ENCODE measurements at regions not wholly inside any gene's neighbourhood (a gene's known extent, or its start where the extent isn't known, plus 50 kb on each side); places are given as distances from the start of the nearest gene placed in this dataset.

- CTCF ChIA-PET, result no interaction called here
- H3K36me3 Mint-ChIP-seq (ENCODE audit: insufficient read depth, unreplicated experiment), result no peaks in the 10 kb centered on the region
- no peaks in the 10 kb centered on the region for H3K4me1 Mint-ChIP-seq (ENCODE audit: low read depth, unreplicated experiment)
- no peak overlapping the region for H3K4me3 Mint-ChIP-seq (ENCODE audit: low read depth, unreplicated experiment)
- intact Hi-C loops (cut with micrococcal nuclease; ENCODE audit: unreplicated experiment), result no loop called here
- DNase-seq, result no peak
- peaks cover 11% of the 10 kb centered on the region for H3K27me3 Mint-ChIP-seq (ENCODE audit: unreplicated experiment)
- no peaks in the 10 kb centered on the region for H3K9me3 Mint-ChIP-seq (ENCODE audit: low read depth, unreplicated experiment)
- no TSS peak for BruUV-seq (replicated peaks)
- TF ChIP-seq, protein P1, sequence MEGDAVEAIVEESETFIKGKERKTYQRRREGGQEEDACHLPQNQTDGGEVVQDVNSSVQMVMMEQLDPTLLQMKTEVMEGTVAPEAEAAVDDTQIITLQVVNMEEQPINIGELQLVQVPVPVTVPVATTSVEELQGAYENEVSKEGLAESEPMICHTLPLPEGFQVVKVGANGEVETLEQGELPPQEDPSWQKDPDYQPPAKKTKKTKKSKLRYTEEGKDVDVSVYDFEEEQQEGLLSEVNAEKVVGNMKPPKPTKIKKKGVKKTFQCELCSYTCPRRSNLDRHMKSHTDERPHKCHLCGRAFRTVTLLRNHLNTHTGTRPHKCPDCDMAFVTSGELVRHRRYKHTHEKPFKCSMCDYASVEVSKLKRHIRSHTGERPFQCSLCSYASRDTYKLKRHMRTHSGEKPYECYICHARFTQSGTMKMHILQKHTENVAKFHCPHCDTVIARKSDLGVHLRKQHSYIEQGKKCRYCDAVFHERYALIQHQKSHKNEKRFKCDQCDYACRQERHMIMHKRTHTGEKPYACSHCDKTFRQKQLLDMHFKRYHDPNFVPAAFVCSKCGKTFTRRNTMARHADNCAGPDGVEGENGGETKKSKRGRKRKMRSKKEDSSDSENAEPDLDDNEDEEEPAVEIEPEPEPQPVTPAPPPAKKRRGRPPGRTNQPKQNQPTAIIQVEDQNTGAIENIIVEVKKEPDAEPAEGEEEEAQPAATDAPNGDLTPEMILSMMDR (IDR thresholded peaks at IDR 0.05; ENCODE audit: unreplicated experiment), result no peak
- H3K27ac Mint-ChIP-seq (ENCODE audit: unreplicated experiment), result no peak overlapping the region
These were observed 562.3 kb downstream of the PDCD6IP start for GRCh38 chr3:34360713-34361112.

- no TSS peak for BruUV-seq (replicated peaks)
- CTCF ChIA-PET, result no interaction called here
These were observed 563.5 kb downstream of the PDCD6IP start for GRCh38 chr3:34361921-34362320.

DNA sequence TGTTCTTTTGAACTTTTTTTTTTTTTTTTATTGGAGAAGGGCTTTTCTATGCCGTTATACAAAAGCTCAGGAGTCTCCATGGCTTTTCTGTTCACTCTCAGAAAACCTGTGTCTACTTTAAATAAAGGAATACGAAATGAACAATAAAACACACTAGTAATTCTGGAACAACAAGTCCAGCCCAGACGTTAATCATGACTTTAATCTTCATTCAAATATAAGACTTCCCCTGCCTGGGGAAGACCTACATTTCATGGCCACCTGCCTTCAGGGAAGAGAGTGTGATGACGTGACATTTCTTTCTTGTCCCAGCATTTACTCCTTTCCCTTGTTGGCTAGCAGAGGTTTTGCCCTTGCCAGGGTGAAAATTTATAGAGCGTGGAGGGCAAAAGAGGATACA is 564.5 kb downstream of the PDCD6IP start:
- intact Hi-C loops (cut with micrococcal nuclease; ENCODE audit: unreplicated experiment), result no loop called here
- Mint-ChIP-seq H3K4me1 (ENCODE audit: low read depth, unreplicated experiment) (no peaks in the 10 kb centered on the region), H3K27ac (ENCODE audit: unreplicated experiment) (no peak overlapping the region), H3K27me3 (ENCODE audit: unreplicated experiment) (no peaks in the 10 kb centered on the region), H3K9me3 (ENCODE audit: low read depth, unreplicated experiment) (no peaks in the 10 kb centered on the region), H3K36me3 (ENCODE audit: insufficient read depth, unreplicated experiment) (no peaks in the 10 kb centered on the region), H3K4me3 (ENCODE audit: low read depth, unreplicated experiment) (no peak overlapping the region)
- CTCF ChIA-PET, result no interaction called here
- no TSS peak for BruUV-seq (replicated peaks)
- TF ChIP-seq, protein P1 (IDR thresholded peaks at IDR 0.05; ENCODE audit: unreplicated experiment), result no peak
- DNase-seq, result no peak

More at GRCh38 chr3:34361921-34362320, 563.5 kb downstream of the PDCD6IP start:
- H3K27ac Mint-ChIP-seq (ENCODE audit: unreplicated experiment), result no peak overlapping the region
- TF ChIP-seq, protein P1 (IDR thresholded peaks at IDR 0.05; ENCODE audit: unreplicated experiment), result no peak
- no peaks in the 10 kb centered on the region for H3K9me3 Mint-ChIP-seq (ENCODE audit: low read depth, unreplicated experiment)
- H3K27me3 Mint-ChIP-seq (ENCODE audit: unreplicated experiment), result peaks cover 6% of the 10 kb centered on the region
- intact Hi-C loops (cut with micrococcal nuclease; ENCODE audit: unreplicated experiment), result no loop called here
- DNase-seq, result no peak
- no peaks in the 10 kb centered on the region for H3K4me1 Mint-ChIP-seq (ENCODE audit: low read depth, unreplicated experiment)
- H3K36me3 Mint-ChIP-seq (ENCODE audit: insufficient read depth, unreplicated experiment), result no peaks in the 10 kb centered on the region
- no peak overlapping the region for H3K4me3 Mint-ChIP-seq (ENCODE audit: low read depth, unreplicated experiment)

GRCh38 chr3:34363881-34364280 is 565.5 kb downstream of the PDCD6IP start:
- BruUV-seq (replicated peaks), result no TSS peak
- intact Hi-C loops (cut with micrococcal nuclease; ENCODE audit: unreplicated experiment), result no loop called here
- H3K4me3 Mint-ChIP-seq (ENCODE audit: low read depth, unreplicated experiment), result no peak overlapping the region
- CTCF ChIA-PET, result no interaction called here
- no peaks in the 10 kb centered on the region for H3K36me3 Mint-ChIP-seq (ENCODE audit: insufficient read depth, unreplicated experiment)
- TF ChIP-seq, protein P1 (IDR thresholded peaks at IDR 0.05; ENCODE audit: unreplicated experiment), result no peak
- DNase-seq, result no peak
- H3K27me3 Mint-ChIP-seq (ENCODE audit: unreplicated experiment), result no peaks in the 10 kb centered on the region
- H3K4me1 Mint-ChIP-seq (ENCODE audit: low read depth, unreplicated experiment), result no peaks in the 10 kb centered on the region
- H3K27ac Mint-ChIP-seq (ENCODE audit: unreplicated experiment), result no peak overlapping the region
- no peaks in the 10 kb centered on the region for H3K9me3 Mint-ChIP-seq (ENCODE audit: low read depth, unreplicated experiment)

DNA sequence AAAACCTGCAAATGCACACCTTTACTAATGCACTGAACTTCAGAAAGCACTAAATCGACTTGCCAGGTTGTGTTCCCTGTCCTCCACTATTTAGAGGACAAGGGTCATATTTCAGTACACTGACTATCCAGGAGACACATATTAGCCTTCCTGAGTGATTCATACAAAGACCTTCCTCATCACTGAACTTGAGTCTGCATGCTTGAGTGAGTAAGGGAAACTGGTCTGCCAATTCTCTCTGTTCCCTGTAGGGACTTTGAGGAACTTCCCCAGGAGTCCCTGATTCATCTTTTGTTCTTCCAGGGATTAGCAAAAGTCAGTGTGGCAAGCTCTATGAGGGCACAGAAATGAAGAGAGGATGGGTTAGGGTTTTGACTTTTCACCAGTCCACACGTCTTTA is 565.9 kb downstream of the PDCD6IP start:
- intact Hi-C loops (cut with micrococcal nuclease; ENCODE audit: unreplicated experiment), result no loop called here
- no peak for DNase-seq
- Mint-ChIP-seq H3K9me3 (ENCODE audit: low read depth, unreplicated experiment) (no peaks in the 10 kb centered on the region), H3K27ac (ENCODE audit: unreplicated experiment) (no peak overlapping the region), H3K36me3 (ENCODE audit: insufficient read depth, unreplicated experiment) (no peaks in the 10 kb centered on the region), H3K27me3 (ENCODE audit: unreplicated experiment) (no peaks in the 10 kb centered on the region), H3K4me1 (ENCODE audit: low read depth, unreplicated experiment) (no peaks in the 10 kb centered on the region), H3K4me3 (ENCODE audit: low read depth, unreplicated experiment) (no peak overlapping the region)
- CTCF ChIA-PET, result no interaction called here
- TF ChIP-seq, protein P1 (IDR thresholded peaks at IDR 0.05; ENCODE audit: unreplicated experiment), result no peak
- no TSS peak for BruUV-seq (replicated peaks)

Measured in Calu3 (cell line).